Panc1 (cell line): ENCODE measurements at regions not wholly inside any gene's neighbourhood (a gene's known extent, or its start where the extent isn't known, plus 50 kb on each side); places are given as distances from the start of the nearest gene placed in this dataset.

Source experiments
- ATAC-seq: fragments of 200-7000 bp; cut with Tn5 transposase; 2 replicates; pipeline ENCODE4 v1.9.1; 2020; ENCODE audit warnings: mild to moderate bottlenecking, moderate library complexity
- BruUV-seq: library from RNA; stranded (reverse); fragments of 400-500 nt; replicated peaks from 2 replicates; lab custom pipeline; 2021; lab: Mats Ljungman, UMichigan
- CTCF ChIA-PET: fragments of 300-600 bp; sonication (Branson Sonifier 250); formaldehyde crosslinking; loops from one replicate; lab custom pipeline; 2022; ENCODE audit warnings: antibody characterized with exemption; lab: Charles Lee
- POLR2A ChIA-PET: fragments of 300-600 bp; sonication (Branson Sonifier 250); formaldehyde crosslinking; loops from one replicate; lab custom pipeline; 2022; ENCODE audit warnings: antibody characterized with exemption; lab: Charles Lee
- DNase-seq: peaks from one replicate; pipeline ENCODE4 v3.0.0-alpha.2; 2010; ENCODE audit warnings: low read depth, low spot score
- H3K27ac ChIP-seq: 2 replicates; pipeline ENCODE4 v1.5.1; 2011; ENCODE audit warnings: mild to moderate bottlenecking, low read length, inconsistent platforms
- H3K27me3 ChIP-seq: fragments of 200-500 bp; sonication (Bioruptor generic); 2 replicates; pipeline ENCODE4 v1.6.0; 2014; ENCODE audit warnings: low read length, inconsistent platforms; ENCODE audit not compliant: control insufficient read depth, insufficient read depth
- H3K36me3 ChIP-seq: fragments of 200-500 bp; sonication (Bioruptor generic); 2 replicates; pipeline ENCODE4 v1.5.1; 2014; ENCODE audit warnings: inconsistent platforms, mild to moderate bottlenecking, low read length, moderate library complexity; ENCODE audit not compliant: control insufficient read depth, insufficient read depth
- H3K4me1 ChIP-seq: 2 replicates; pipeline ENCODE4 v1.5.1; 2011; ENCODE audit warnings: inconsistent platforms, mild to moderate bottlenecking, low read length, moderate library complexity; ENCODE audit not compliant: control insufficient read depth, insufficient read depth
- H3K4me3 ChIP-seq, 2 experiments: 2 replicates each; pipeline ENCODE4 v1.5.1; 2011 to 2012; ENCODE audit warnings: low read depth in 2 of 2, low read length in 2 of 2, mild to moderate bottlenecking in 2 of 2, inconsistent platforms in 1 of 2, moderate library complexity in 1 of 2
- H3K9me3 ChIP-seq: fragments of 200-500 bp; sonication (Bioruptor generic); 2 replicates; pipeline ENCODE4 v1.5.1; 2014; ENCODE audit warnings: low read depth, mild to moderate bottlenecking, inconsistent platforms, low read length, moderate library complexity; ENCODE audit not compliant: control insufficient read depth, insufficient read depth
- POLR2AphosphoS5 ChIP-seq: IDR thresholded peaks from 2 replicates; pipeline ENCODE4 v1.6.1; 2012; ENCODE audit warnings: mild to moderate bottlenecking, low read depth, low read length, moderate library complexity
- SIN3A ChIP-seq: IDR thresholded peaks from 2 replicates; pipeline ENCODE4 v1.6.1; 2012; ENCODE audit warnings: low read depth, mild to moderate bottlenecking, low read length, moderate library complexity, borderline replicate concordance; ENCODE audit not compliant: insufficient read depth
- TCF7L2 ChIP-seq: IDR thresholded peaks from 2 replicates; pipeline ENCODE4 v1.6.1; 2011; ENCODE audit warnings: mild to moderate bottlenecking, low read depth, low read length, inconsistent platforms
- in situ Hi-C: cut with HindIII; loops from 2 replicates; pipeline ENCODE4 v1.10.0; 2016; ENCODE audit warnings: low sequenced_read_pairs, low pct_unique_long_range_greater_than_20kb
- intact Hi-C: fragments of 100-400 bp; cut with micrococcal nuclease; formaldehyde crosslinking; loops from one replicate; pipeline ENCODE4 v1.10.0; 2022; ENCODE audit not compliant: unreplicated experiment
- TF ChIP-seq, protein P1 (sequence below), 2 experiments: IDR thresholded peaks; 2 replicates each; pipeline ENCODE4 v1.6.1; 2011 to 2012; ENCODE audit warnings: low read depth in 2 of 2, control low read depth in 1 of 2, low read length in 1 of 2, mild to moderate bottlenecking in 1 of 2, moderate library complexity in 1 of 2; ENCODE audit not compliant: insufficient read depth in 1 of 2
- TF ChIP-seq, protein P2 (sequence below): fragments of 450-650 bp; IDR thresholded peaks from 2 replicates; pipeline ENCODE4 v1.5.1; 2017; ENCODE audit warnings: mild to moderate bottlenecking

DNA sequence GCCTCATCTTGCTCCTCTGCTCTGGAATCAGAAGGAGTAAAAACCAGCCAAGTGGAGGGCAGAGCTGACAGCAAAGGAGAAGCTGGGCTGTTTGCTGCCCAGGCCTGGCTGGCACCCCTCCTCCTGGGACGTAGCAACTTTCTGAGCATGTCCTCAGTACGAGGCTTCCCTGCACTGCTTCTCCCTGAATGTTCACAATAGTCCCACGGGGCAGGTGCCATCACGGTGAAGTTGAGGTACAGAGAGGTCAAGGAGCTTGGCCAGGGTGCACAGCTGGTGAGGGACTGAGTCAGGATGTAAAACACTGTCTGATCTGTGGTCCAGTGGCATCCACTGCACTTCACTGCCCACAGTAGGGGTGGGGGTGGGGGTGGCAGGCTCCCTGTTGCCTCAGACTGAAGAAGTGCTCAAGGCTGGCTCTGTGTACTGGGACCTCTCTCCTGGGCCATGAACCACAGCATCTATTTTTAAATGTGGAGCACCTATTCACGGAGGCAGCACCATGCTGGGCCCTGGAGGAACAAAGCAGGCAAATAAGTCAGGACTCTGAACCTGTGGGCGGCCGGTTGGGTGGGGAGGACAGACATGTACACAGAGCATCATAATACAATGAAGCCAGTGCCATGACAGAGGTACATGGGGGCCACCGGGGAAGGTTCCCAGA, 369.5 kb downstream of the SEC14L1 start:
- no TSS peak for BruUV-seq
- H3K27ac ChIP-seq = no peak overlapping the region
- ChIA-PET CTCF (no interaction called here), POLR2A (no interaction called here)
- H3K4me1 ChIP-seq = no peaks in the 10 kb centered on the region
- ATAC-seq (no peak), DNase-seq (no peak)
- H3K9me3 ChIP-seq = peaks cover 7% of the 10 kb centered on the region; the same call in 1 of the 2 replicates
- intact Hi-C loops = no loop called here
- H3K27me3 ChIP-seq = no peaks in the 10 kb centered on the region
- no peak overlapping the region for H3K4me3 ChIP-seq
- TF ChIP-seq, protein P1, sequence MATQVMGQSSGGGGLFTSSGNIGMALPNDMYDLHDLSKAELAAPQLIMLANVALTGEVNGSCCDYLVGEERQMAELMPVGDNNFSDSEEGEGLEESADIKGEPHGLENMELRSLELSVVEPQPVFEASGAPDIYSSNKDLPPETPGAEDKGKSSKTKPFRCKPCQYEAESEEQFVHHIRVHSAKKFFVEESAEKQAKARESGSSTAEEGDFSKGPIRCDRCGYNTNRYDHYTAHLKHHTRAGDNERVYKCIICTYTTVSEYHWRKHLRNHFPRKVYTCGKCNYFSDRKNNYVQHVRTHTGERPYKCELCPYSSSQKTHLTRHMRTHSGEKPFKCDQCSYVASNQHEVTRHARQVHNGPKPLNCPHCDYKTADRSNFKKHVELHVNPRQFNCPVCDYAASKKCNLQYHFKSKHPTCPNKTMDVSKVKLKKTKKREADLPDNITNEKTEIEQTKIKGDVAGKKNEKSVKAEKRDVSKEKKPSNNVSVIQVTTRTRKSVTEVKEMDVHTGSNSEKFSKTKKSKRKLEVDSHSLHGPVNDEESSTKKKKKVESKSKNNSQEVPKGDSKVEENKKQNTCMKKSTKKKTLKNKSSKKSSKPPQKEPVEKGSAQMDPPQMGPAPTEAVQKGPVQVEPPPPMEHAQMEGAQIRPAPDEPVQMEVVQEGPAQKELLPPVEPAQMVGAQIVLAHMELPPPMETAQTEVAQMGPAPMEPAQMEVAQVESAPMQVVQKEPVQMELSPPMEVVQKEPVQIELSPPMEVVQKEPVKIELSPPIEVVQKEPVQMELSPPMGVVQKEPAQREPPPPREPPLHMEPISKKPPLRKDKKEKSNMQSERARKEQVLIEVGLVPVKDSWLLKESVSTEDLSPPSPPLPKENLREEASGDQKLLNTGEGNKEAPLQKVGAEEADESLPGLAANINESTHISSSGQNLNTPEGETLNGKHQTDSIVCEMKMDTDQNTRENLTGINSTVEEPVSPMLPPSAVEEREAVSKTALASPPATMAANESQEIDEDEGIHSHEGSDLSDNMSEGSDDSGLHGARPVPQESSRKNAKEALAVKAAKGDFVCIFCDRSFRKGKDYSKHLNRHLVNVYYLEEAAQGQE (IDR thresholded peaks at IDR 0.05; ENCODE audit: insufficient read depth in 1 of 2, low read depth in 2 of 2, low read length in 1 of 2) = no peak
- TF ChIP-seq SIN3A (no peak), POLR2AphosphoS5 (no peak), TCF7L2 (no peak)
- TF ChIP-seq, protein P2, sequence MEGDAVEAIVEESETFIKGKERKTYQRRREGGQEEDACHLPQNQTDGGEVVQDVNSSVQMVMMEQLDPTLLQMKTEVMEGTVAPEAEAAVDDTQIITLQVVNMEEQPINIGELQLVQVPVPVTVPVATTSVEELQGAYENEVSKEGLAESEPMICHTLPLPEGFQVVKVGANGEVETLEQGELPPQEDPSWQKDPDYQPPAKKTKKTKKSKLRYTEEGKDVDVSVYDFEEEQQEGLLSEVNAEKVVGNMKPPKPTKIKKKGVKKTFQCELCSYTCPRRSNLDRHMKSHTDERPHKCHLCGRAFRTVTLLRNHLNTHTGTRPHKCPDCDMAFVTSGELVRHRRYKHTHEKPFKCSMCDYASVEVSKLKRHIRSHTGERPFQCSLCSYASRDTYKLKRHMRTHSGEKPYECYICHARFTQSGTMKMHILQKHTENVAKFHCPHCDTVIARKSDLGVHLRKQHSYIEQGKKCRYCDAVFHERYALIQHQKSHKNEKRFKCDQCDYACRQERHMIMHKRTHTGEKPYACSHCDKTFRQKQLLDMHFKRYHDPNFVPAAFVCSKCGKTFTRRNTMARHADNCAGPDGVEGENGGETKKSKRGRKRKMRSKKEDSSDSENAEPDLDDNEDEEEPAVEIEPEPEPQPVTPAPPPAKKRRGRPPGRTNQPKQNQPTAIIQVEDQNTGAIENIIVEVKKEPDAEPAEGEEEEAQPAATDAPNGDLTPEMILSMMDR = no peak
- no peaks in the 10 kb centered on the region for H3K36me3 ChIP-seq
- in situ Hi-C loops = no loop called here

DNA sequence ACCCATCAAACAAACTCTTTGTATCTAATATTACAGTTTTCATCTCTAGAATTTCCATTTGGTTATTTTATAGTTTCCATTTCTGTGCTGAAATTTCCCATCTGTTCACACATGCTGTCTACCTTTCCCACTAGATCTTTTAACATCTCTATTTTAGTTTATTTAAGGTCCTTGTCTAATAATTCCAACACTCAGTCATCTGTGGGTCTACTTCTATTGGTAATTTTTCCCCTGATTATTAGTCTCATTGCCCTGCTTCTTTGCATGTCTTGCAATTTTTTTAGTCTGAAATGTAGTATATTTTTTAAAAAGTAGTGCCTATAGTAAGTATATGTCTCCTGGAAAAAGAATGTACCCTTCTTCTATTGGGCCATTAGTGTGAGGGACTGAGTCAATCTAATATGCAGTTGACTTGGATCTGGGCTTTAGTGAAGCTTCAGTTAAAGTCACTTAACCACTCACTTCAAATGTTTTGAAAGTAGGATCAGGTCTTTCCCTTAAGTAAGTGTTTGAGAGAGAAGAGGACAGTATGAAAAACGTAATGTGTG, 370.8 kb downstream of the SEC14L1 start:
- Histone ChIP-seq H3K9me3 (peaks cover 7% of the 10 kb centered on the region; the same call in 1 of the 2 replicates), H3K4me3 (no peak overlapping the region), H3K4me1 (no peaks in the 10 kb centered on the region), H3K36me3 (no peaks in the 10 kb centered on the region), H3K27me3 (no peaks in the 10 kb centered on the region), H3K27ac (no peak overlapping the region)
- ChIA-PET POLR2A (no interaction called here), CTCF (no interaction called here)
- no peak for DNase-seq
- in situ Hi-C loops = no loop called here
- intact Hi-C loops = no loop called here
- BruUV-seq = no TSS peak
- ATAC-seq = no peak
- TF ChIP-seq, protein P1 (IDR thresholded peaks at IDR 0.05; ENCODE audit: insufficient read depth in 1 of 2, low read depth in 2 of 2, low read length in 1 of 2) = no peak
- no peak for TF ChIP-seq TCF7L2
- no peak for TF ChIP-seq SIN3A
- no peak for TF ChIP-seq POLR2AphosphoS5
- TF ChIP-seq, protein P2 = no peak
